Mesenteric fat pad (tissue), 1 donor: ENCODE measurements at regions not wholly inside any gene's neighbourhood (a gene's known extent, or its start where the extent isn't known, plus 50 kb on each side); places are given as distances from the start of the nearest gene placed in this dataset.
"Not testable (repeated sequence)": the region's sequence is repeated elsewhere in the genome, so short reads cannot be mapped to it uniquely, and the experiment has no call there.

Experiments
- DNase-seq: peaks from one replicate; pipeline ENCODE4 v3.0.0-alpha.2; 2020; ENCODE audit warnings: low spot score
- donor health status: DM: yes; HTN: yes; CAD: no.

- DNase-seq, result no peak
These were observed 73.2 kb upstream of the GADD45A start for GRCh38 chr1:67611846-67612245.

- no peak for DNase-seq
These were observed 72.2 kb upstream of the GADD45A start for GRCh38 chr1:67612788-67613241.

DNA sequence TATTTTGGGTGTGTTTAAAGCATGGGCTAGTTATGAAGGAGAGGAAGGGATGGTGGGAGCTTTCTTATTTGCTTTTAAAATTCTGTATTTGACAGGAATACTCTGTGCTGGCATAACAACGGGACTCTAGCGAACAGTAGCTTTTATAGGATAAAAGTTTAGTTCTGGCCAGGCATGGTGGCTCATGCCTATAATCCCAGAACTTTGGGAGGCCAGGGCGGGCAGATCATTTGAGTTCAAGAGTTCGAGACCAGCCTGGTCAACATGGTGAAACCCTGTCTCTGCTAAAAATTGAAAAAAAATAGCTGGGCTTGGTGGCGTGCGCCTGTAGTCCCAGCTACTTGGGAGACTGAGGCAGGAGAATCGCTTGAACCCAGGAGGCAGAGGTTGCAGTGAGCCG is 71.5 kb upstream of the GADD45A start:
- not testable (repeated sequence) for DNase-seq

GRCh38 chr1:67614511-67614934 is 70.5 kb upstream of the GADD45A start:
- DNase-seq, result no peak

GRCh38 chr1:67615886-67616285 is 69.1 kb upstream of the GADD45A start:
- no peak for DNase-seq

GRCh38 chr1:67616394-67616985 is 68.5 kb upstream of the GADD45A start:
- no peak for DNase-seq

- no peak for DNase-seq
These were observed 66.5 kb upstream of the GADD45A start for GRCh38 chr1:67618285-67619018.

GRCh38 chr1:67619080-67619479 is 65.9 kb upstream of the GADD45A start:
- no peak for DNase-seq

DNA sequence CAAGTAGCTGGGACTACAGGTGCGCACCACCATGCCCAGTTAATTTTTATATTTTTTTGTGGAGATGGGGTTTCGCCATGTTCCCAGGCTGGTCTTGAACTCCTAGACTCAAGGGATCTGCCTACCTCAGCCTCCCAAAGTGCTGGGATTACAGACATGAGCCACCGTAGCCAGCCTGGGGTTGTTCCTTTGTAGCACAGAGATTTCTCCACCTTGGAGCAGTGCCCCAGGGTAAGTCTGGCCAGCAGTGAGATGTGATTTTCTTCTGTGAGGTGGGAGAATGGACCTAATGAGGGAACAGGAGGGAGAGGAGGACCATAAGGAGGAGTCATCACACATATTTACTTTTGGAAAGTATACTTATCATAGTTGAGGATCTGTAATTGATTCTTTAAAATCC is 61.1 kb upstream of the GADD45A start:
- DNase-seq, result no peak

DNA sequence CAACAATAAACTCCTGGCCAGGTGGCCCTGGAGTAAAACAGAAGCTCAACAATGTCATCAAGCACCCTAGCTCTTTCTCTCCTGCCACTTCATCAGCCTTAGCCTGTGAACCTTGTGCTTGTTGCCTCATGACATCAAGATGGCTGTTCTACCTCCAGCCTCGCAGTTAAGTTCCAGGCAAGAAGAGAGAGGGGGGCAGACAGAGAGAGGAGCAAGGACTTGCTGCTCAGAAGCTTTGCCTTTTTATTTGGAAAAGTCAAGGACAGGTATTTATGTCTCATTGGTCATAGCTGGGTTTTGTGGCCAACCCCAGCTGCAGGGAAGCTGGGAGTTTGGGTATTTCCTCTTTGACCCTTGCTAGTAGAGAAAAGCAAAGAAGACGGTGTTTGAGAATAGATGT is 60.3 kb upstream of the GADD45A start:
- no peak for DNase-seq

DNA sequence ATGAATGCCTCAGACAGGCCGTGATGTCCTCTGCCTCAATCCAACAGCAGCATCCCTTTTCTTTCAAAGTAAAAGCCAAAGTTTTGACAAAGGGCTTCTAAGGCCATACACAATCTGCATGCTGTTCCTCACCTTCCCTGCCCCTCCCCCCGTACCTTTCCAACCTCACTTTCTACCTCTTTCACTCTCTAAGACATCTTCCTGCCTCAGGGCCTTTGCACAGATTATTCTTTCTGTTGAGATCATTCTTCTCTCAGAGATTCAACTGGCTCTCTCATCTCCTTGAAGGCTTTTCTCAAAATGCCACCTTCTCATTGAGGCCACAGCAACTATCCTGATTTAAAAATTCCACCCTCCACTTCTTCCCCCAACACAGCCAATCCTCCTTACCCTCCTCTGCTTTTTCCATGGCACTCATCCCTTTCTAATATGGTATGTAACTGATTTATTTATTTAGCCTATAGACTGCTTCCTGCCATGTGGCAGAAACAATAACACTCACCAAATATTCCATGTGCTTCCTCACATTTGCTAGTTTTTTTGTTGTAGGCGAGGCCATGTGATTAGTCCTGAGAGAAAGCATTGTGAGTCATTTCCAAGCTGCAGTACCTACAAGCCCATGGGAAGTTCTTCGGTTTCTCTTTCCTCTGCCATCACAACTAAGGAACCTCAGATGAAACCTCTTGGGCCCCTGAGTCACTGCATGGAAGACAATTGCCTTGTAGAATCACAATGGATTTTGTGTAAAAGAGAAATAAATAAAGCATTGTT is 58.7 kb upstream of the GADD45A start:
- no peak for DNase-seq

- DNase-seq, result no peak
These were observed 58.2 kb upstream of the GADD45A start for GRCh38 chr1:67626861-67627235.

DNA sequence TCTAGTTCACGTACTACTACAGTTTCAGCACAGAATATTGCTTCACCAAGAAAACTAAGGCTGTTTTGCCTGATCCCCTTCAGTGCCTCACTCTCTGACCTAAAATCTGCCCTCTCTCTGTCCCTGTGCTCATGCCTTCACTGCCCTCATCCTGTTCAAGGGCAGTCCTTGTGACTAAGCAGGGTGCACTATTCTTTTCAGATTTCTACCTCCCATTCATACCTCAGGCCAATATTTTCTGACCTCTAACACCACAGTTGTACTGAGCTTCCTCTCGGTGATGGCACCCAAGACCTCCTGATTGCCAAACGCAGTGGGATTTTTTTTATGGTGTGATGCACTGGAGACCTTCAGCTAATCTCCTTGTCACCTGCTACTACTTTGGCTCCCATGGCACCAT is 57.7 kb upstream of the GADD45A start:
- no peak for DNase-seq

- no peak for DNase-seq
These were observed 57.1 kb upstream of the GADD45A start for GRCh38 chr1:67627906-67628305.

- DNase-seq, result no peak
These were observed 55.5 kb upstream of the GADD45A start for GRCh38 chr1:67629370-67630075.

DNA sequence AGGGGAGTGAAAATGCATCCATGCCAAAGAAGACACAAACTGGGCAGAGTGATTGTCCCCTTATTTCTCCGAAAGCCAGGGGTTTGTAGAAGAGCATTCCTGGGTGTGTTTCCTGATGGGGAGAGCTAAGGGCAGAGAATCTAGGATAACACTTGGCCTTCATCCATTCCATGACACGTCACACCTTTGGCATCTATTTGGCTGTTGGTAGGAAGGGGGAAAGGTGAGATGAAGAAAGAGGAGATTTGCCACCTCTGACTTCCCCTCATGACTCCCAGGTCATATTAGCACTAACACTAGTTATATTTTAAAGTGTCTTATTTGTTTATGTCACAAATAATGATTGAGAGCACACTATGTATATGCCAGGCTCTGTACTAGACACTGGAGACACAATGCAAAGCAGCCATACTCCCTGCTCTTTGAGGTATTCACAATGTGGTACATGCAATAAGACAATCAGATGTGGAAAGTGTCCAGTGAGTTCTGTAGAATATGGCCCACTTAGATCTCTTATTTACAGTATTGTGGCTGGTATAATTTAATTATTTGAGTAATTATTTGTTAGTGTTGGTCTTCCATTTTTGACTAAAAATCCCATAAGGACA is 54.5 kb upstream of the GADD45A start:
- DNase-seq, result no peak

DNA sequence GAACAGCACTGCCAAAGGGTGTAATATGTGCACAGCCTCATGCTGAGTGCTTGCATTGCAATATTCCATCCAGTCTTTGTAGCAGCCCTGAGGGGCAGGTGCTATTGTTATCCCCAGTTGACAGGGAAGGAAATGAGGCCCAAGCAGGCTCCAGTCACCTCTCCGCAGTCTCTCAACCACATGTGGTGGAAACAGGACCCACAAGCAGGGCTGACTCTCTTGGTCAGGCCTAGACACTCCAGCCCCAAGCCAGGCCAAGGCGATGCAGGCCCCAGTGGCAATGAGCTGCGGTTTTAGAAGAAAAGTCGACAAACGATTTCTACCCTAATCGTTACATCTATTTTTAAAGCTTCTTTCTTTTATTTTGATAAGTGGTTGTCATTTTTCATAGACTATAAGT is 52.6 kb upstream of the GADD45A start:
- DNase-seq, result no peak

DNA sequence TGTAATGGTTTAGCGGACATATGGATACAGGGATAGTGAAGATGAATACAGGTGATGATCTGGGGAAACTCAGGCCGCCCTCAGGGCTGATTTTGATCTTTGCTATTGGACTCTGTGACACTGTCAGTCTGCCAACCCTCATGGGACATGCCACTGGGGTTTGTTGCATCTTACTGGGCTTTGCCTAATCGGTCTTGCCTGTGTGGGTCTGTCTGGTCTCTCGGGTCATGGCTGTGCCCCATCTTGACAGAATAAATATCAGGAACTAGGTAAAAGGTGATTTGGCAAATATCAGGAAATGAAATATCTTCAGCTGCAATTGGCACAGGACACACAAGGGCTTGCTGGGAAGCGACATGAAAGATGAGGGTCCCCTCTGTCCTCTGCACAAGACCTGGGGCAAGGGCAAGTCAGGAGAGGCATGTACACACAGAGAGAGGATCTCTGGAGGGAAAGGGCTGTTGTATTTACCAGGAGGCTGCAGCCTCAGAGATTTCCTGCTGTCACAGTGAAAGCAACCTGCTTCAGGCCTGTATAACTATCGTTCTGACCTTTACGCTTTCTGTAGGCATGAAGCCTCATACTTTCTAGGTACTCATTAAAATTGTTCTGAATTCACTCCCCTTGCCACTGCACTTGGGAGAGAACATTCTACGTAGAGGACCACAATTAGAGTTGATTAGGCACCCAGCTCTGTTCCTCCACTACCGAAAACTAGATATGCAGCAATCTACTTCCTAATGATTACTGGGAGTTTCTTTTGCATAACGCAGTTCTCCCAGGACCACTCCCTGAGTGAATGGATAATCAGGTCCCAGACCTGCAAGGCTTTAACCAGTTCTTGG is 52.0 kb upstream of the GADD45A start:
- no peak for DNase-seq

- no peak for DNase-seq
These were observed 50.5 kb upstream of the GADD45A start for GRCh38 chr1:67634396-67634935.
